ENCODE measurements at regions not wholly inside any gene's neighbourhood (a gene's known extent, or its start where the extent isn't known, plus 50 kb on each side); places are given as distances from the start of the nearest gene placed in this dataset.
"Not testable (repeated sequence)": the region's sequence is repeated elsewhere in the genome, so short reads cannot be mapped to it uniquely, and the experiment has no call there.

- DNase-seq (ENCODE audit: low spot score), result no peak
These were observed 554.8 kb upstream of the SGCD start for GRCh38 chr5:155772009-155772662.

- no peak for DNase-seq (ENCODE audit: low spot score)
These were observed 553.3 kb upstream of the SGCD start for GRCh38 chr5:155773680-155774079.

GRCh38 chr5:155780260-155780659 is 546.7 kb upstream of the SGCD start:
- DNase-seq (ENCODE audit: low spot score), result no peak

- no peak for DNase-seq (ENCODE audit: low spot score)
These were observed 543.7 kb upstream of the SGCD start for GRCh38 chr5:155783246-155783645.

- DNase-seq (ENCODE audit: low spot score), result no peak
These were observed 543.2 kb upstream of the SGCD start for GRCh38 chr5:155783791-155784190.

- DNase-seq (ENCODE audit: low spot score), result no peak
These were observed 540.9 kb upstream of the SGCD start for GRCh38 chr5:155786108-155786507.

- no peak for DNase-seq (ENCODE audit: low spot score)
These were observed 534.1 kb upstream of the SGCD start for GRCh38 chr5:155792873-155793272.

GRCh38 chr5:155794795-155795194 is 532.2 kb upstream of the SGCD start:
- no peak for DNase-seq (ENCODE audit: low spot score)

- DNase-seq (ENCODE audit: low spot score), result no peak
These were observed 527.7 kb upstream of the SGCD start for GRCh38 chr5:155799308-155799707.

- DNase-seq (ENCODE audit: low spot score), result no peak
These were observed 518.9 kb upstream of the SGCD start for GRCh38 chr5:155807884-155808576.

- no peak for DNase-seq (ENCODE audit: low spot score)
These were observed 511.7 kb upstream of the SGCD start for GRCh38 chr5:155815248-155815647.

GRCh38 chr5:155822177-155822576 is 504.8 kb upstream of the SGCD start:
- no peak for DNase-seq (ENCODE audit: low spot score)

- no peak for DNase-seq (ENCODE audit: low spot score)
These were observed 500.1 kb upstream of the SGCD start for GRCh38 chr5:155826611-155827507.

GRCh38 chr5:155827508-155827815 is 499.5 kb upstream of the SGCD start:
- DNase-seq (ENCODE audit: low spot score), result not testable (repeated sequence)

- DNase-seq (ENCODE audit: low spot score), result no peak
These were observed 499.0 kb upstream of the SGCD start for GRCh38 chr5:155827949-155828348.

GRCh38 chr5:155831491-155831890 is 495.5 kb upstream of the SGCD start:
- DNase-seq (ENCODE audit: low spot score), result no peak

GRCh38 chr5:155833287-155833686 is 493.7 kb upstream of the SGCD start:
- no peak for DNase-seq (ENCODE audit: low spot score)

- no peak for DNase-seq (ENCODE audit: low spot score)
These were observed 492.5 kb upstream of the SGCD start for GRCh38 chr5:155834271-155834975.

- DNase-seq (ENCODE audit: low spot score), result no peak
These were observed 490.7 kb upstream of the SGCD start for GRCh38 chr5:155836089-155836803.

GRCh38 chr5:155838394-155838793 is 488.6 kb upstream of the SGCD start:
- DNase-seq (ENCODE audit: low spot score), result no peak

GRCh38 chr5:155839251-155840037 is 487.5 kb upstream of the SGCD start:
- no peak for DNase-seq (ENCODE audit: low spot score)
